B cell (primary cell): ENCODE measurements at regions not wholly inside any gene's neighbourhood (a gene's known extent, or its start where the extent isn't known, plus 50 kb on each side); places are given as distances from the start of the nearest gene placed in this dataset.

Experiments used
- EZH2 ChIP-seq: IDR thresholded peaks from 2 replicates; pipeline ENCODE4 v1.6.1; 2012; ENCODE audit warnings: borderline replicate concordance, low read depth, mild to moderate bottlenecking, moderate library complexity, low read length; ENCODE audit not compliant: insufficient read depth, poor library complexity, severe bottlenecking
- TF ChIP-seq, protein P1 (sequence below): fragments of 200-600 bp; IDR thresholded peaks from one replicate; pipeline ENCODE4 v1.8.0; 2022; ENCODE audit warnings: antibody characterized with exemption, mild to moderate bottlenecking

DNA sequence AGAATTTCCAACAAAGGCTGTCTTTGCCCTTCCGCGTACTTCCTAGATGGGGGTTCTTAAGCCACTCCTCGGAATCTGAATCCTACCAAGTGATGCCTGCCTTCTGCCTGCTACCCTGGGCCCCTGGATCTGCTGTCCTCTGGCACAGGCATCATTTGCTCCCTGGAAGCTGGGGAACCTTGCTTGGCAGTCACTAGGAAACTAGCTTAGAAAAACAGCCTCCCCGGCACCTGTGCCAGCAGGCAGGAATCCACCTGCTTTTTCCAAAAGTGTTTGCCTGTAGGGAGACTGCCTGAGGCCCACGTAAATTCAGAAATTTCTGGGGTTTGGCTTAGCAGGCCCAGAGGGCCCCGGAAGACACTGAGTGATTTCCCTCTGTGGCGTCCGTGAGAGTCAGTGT lies 442.4 kb downstream of the TSHZ3 start:
- TF ChIP-seq, protein P1, sequence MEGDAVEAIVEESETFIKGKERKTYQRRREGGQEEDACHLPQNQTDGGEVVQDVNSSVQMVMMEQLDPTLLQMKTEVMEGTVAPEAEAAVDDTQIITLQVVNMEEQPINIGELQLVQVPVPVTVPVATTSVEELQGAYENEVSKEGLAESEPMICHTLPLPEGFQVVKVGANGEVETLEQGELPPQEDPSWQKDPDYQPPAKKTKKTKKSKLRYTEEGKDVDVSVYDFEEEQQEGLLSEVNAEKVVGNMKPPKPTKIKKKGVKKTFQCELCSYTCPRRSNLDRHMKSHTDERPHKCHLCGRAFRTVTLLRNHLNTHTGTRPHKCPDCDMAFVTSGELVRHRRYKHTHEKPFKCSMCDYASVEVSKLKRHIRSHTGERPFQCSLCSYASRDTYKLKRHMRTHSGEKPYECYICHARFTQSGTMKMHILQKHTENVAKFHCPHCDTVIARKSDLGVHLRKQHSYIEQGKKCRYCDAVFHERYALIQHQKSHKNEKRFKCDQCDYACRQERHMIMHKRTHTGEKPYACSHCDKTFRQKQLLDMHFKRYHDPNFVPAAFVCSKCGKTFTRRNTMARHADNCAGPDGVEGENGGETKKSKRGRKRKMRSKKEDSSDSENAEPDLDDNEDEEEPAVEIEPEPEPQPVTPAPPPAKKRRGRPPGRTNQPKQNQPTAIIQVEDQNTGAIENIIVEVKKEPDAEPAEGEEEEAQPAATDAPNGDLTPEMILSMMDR, result no peak
- TF ChIP-seq EZH2, result no peak
